ENCODE measurements at regions not wholly inside any gene's neighbourhood (a gene's known extent, or its start where the extent isn't known, plus 50 kb on each side); places are given as distances from the start of the nearest gene placed in this dataset.

DNA sequence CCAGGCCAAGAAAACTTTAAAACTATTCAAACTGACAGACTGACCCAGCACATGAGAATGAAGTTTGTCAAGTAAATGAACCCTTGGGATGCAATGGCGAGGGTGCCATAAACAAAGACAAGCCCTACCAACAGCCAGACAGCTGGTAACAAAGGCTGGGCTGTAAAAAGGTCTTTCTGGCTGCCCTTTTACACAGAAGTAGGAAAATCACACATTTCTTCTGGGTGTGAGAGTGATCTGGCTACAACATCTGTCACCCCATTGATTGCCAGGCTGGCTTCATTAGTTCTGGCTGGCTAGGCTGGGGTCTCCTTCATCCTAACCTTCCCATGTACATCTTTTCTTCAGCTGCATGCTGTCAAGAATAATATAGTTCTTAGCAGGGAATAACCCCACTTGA, 83.6 kb upstream of the FOXD3 start:
- Mint-ChIP-seq H3K9me3 (peaks cover 1 to 15% (median 8%) of the 10 kb centered on the region in 7 donors), H3K36me3 (no peaks in the 10 kb centered on the region), H3K4me3 (no peak overlapping the region), H3K27me3 (ENCODE audit: low read depth in 3 of 3) (peaks cover 0 to 4% (median 3%) of the 10 kb centered on the region in 3 donors), H3K4me1 (no peaks in the 10 kb centered on the region), H3K27ac (no peak overlapping the region)
- Histone ChIP-seq H3K36me3 (replicated peaks in 1 of 2; ENCODE audit: control insufficient read depth in 1 of 2, insufficient read depth in 2 of 2, low read length in 2 of 2) (no peaks in the 10 kb centered on the region), H3K27me3 (ENCODE audit: control insufficient read depth in 2 of 2, insufficient read depth in 2 of 2, low read length in 2 of 2) (no peaks in the 10 kb centered on the region), H3K9me3 (replicated peaks in 1 of 2; ENCODE audit: control insufficient read depth in 1 of 2, insufficient read depth in 1 of 2, low read length in 2 of 2) (peaks cover 0 to 6% of the 10 kb centered on the region in 2 donors), H3K4me3 (replicated peaks in 1 of 3; ENCODE audit: low read depth in 2 of 3, low read length in 3 of 3) (no peak overlapping the region), H4K20me1 (ENCODE audit: insufficient read depth, low read length) (no peaks in the 10 kb centered on the region), H3K27ac (ENCODE audit: low read depth in 1 of 2, low read length in 2 of 2) (no peak overlapping the region), H3K79me2 (ENCODE audit: insufficient read depth, low read length) (no peaks in the 10 kb centered on the region), H3K9ac (ENCODE audit: insufficient read depth, low read length, poor library complexity, severe bottlenecking) (no peak overlapping the region), H3K4me2 (replicated peaks; ENCODE audit: extremely low read depth, low read length, poor library complexity, severe bottlenecking) (no peak overlapping the region), H3K4me1 (ENCODE audit: control insufficient read depth in 1 of 2, insufficient read depth in 2 of 2, low read length in 2 of 2) (no peaks in the 10 kb centered on the region), H2AFZ (ENCODE audit: insufficient read depth, low read depth, low read length, poor library complexity, severe bottlenecking) (no peak overlapping the region)
- intact Hi-C loops (cut with micrococcal nuclease), result no loop called here
- no CpG with 5 or more reads among the region's 1 CpG for WGBS (ENCODE audit: insufficient coverage)
- no peak for DNase-seq
- TF ChIP-seq, protein P1, sequence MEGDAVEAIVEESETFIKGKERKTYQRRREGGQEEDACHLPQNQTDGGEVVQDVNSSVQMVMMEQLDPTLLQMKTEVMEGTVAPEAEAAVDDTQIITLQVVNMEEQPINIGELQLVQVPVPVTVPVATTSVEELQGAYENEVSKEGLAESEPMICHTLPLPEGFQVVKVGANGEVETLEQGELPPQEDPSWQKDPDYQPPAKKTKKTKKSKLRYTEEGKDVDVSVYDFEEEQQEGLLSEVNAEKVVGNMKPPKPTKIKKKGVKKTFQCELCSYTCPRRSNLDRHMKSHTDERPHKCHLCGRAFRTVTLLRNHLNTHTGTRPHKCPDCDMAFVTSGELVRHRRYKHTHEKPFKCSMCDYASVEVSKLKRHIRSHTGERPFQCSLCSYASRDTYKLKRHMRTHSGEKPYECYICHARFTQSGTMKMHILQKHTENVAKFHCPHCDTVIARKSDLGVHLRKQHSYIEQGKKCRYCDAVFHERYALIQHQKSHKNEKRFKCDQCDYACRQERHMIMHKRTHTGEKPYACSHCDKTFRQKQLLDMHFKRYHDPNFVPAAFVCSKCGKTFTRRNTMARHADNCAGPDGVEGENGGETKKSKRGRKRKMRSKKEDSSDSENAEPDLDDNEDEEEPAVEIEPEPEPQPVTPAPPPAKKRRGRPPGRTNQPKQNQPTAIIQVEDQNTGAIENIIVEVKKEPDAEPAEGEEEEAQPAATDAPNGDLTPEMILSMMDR (IDR thresholded peaks at IDR 0.05), result no peak

- Histone ChIP-seq H2AFZ (ENCODE audit: insufficient read depth, low read depth, low read length, poor library complexity, severe bottlenecking) (no peak overlapping the region), H3K27ac (ENCODE audit: low read depth in 1 of 2, low read length in 2 of 2) (no peak overlapping the region), H4K20me1 (ENCODE audit: insufficient read depth, low read length) (no peaks in the 10 kb centered on the region), H3K9me3 (replicated peaks in 1 of 2; ENCODE audit: control insufficient read depth in 1 of 2, insufficient read depth in 1 of 2, low read length in 2 of 2) (no peaks in the 10 kb centered on the region), H3K36me3 (replicated peaks in 1 of 2; ENCODE audit: control insufficient read depth in 1 of 2, insufficient read depth in 2 of 2, low read length in 2 of 2) (no peaks in the 10 kb centered on the region), H3K4me1 (ENCODE audit: control insufficient read depth in 1 of 2, insufficient read depth in 2 of 2, low read length in 2 of 2) (no peaks in the 10 kb centered on the region), H3K4me2 (replicated peaks; ENCODE audit: extremely low read depth, low read length, poor library complexity, severe bottlenecking) (no peak overlapping the region), H3K4me3 (replicated peaks in 1 of 3; ENCODE audit: low read depth in 2 of 3, low read length in 3 of 3) (no peak overlapping the region), H3K27me3 (ENCODE audit: control insufficient read depth in 2 of 2, insufficient read depth in 2 of 2, low read length in 2 of 2) (no peaks in the 10 kb centered on the region), H3K79me2 (ENCODE audit: insufficient read depth, low read length) (no peaks in the 10 kb centered on the region), H3K9ac (ENCODE audit: insufficient read depth, low read length, poor library complexity, severe bottlenecking) (no peak overlapping the region)
- no peaks in the 10 kb centered on the region for H3K36me3 Mint-ChIP-seq
- H3K4me3 Mint-ChIP-seq, result no peak overlapping the region
- TF ChIP-seq, protein P1 (IDR thresholded peaks at IDR 0.05), result no peak
- H3K4me1 Mint-ChIP-seq, result no peaks in the 10 kb centered on the region
- DNase-seq, result no peak
- peaks cover 0 to 12% (median 0%) of the 10 kb centered on the region in 7 donors for H3K9me3 Mint-ChIP-seq
- H3K27ac Mint-ChIP-seq, result no peak overlapping the region
- WGBS (ENCODE audit: insufficient coverage), result no CpG with 5 or more reads among the region's 3 CpGs
- intact Hi-C loops (cut with micrococcal nuclease), result no loop called here
- peaks cover 0 to 4% (median 2%) of the 10 kb centered on the region in 3 donors for H3K27me3 Mint-ChIP-seq (ENCODE audit: low read depth in 3 of 3)
Measured at GRCh38 chr1:63245186-63245585, 77.2 kb upstream of the FOXD3 start.

Measured in CD14-positive monocyte (primary cell).